Ramos (cell line): ENCODE measurements at regions not wholly inside any gene's neighbourhood (a gene's known extent, or its start where the extent isn't known, plus 50 kb on each side); places are given as distances from the start of the nearest gene placed in this dataset.

Experiments
- in situ Hi-C: fragments of 300-500 bp; cut with MboI; formaldehyde crosslinking; loops from one replicate; pipeline ENCODE4 v1.14.3; 2022; ENCODE audit warnings: low sequenced_read_pairs; ENCODE audit not compliant: unreplicated experiment

DNA sequence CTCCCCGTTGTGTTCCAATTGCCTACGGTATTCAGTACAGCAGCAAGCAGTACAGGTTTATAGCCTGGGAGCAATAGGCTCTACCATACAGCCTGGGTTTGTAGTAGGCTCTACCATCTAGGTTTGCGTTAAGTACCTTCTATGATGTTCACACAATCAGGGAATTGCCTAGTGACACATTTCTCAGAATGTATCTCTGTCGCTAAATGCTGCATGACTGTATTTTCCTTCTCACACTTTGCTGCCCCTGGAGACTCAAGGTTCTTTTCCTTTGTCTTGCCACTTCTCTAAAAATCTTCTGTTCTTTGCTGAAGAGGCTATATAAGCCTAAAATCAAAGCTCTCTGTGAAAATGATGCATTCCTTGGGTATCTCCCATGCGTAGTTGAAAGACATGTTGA lies 241.9 kb downstream of the CD83 start:
- in situ Hi-C loops = no loop called here

DNA sequence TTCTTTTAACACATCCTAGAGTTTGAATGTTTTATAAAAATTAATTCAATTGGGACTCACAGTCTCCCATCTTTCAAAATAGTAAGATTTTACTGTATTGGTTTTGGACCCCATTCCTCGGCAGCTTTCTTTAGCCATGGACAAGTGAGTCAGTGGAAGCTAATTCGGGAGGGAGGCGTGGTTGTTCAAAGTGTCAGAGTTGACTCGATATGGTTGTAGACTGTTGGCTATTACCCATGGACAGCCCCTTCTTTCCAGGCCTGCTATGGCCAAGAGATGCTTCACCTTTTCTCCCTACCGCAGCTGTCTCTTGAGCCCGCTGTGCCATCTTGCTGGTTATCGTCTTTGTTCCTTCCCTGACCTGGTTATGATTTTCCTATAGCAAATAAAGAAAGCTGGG lies 243.0 kb downstream of the CD83 start:
- in situ Hi-C loops = no loop called here

DNA sequence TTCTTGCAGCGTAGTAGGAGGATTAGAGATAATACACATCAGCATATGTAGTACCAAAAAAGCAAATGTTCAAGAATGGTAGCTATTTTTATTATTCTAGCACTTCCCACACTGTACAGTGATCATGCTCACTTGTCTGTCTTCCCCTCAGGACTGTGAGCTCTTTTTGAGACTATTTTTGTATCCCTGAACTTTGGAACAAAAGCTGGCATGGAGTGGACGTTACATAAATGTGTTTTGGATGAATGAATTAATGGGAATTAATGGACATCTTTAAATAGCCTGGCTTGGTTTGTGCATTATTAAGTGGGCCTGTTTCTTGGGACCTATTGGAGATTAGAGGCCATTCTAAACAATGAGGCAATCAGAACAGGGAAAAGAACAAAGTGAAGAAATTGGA lies 243.7 kb downstream of the CD83 start:
- in situ Hi-C loops = no loop called here

DNA sequence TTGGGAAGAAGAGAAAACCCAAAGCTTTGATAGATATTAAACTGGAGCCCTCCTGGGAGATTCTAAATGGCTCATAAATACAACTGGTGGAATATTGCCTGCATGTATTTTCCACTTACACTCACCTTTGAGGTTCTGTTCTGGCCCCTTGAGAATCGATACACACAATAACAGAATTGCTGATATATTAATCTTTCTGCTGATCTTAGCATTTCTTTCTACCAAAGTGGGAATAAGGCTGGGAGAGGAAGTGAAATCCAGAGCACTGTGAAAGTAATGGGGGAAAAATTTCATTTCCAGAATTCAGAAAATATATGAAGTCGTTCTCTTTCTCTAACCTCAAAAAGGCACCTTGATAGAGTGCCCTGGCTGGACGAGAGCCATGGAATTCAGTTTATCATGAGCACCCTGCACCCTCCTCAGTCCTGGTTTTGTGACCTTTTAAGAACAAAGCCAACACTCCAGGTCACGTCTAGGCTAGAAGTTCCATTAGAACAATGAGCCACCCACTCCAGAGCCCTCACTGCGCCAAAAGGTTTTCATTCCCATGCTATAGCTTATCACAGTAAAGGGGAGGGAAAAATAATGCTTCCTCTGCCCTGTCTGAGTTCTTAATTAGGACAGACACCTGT lies 244.5 kb downstream of the CD83 start:
- in situ Hi-C loops = no loop called here

DNA sequence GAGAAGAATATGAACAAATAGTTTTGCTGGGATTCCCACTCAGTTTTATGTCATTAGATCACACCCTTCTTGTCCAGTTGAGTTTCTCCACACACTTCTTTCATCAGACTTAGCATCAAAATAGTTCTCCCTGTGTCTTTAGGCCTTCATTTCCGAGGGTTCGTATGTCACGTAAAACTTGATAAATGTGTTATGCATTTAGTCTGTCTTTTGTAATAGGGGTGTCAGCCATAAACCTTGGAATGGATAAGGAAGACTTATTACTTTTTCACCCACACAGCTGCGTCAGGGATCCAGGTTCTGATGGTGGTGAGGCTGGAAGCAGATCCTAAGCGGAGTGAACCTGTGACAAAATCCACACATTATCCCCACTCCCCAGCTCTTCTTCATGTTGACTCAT lies 246.8 kb downstream of the CD83 start:
- in situ Hi-C loops = no loop called here

DNA sequence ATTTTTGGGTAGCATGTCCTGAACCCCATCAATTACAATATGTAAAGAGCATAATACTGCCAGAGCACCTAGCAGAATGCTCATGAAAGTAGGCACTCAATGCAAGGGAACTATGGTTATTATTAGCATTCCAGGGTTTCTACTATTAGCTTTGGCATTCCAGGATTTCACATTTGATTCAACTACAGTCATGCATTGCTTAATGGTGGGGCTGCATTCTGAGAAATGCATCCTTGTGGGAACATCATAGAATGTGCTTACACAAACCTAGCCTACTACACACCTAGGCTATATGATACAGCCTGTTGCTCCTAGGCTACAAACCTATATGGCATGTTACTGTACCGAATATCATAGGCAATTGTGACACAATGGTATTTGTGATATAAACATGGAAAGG lies 247.8 kb downstream of the CD83 start:
- in situ Hi-C loops = no loop called here

DNA sequence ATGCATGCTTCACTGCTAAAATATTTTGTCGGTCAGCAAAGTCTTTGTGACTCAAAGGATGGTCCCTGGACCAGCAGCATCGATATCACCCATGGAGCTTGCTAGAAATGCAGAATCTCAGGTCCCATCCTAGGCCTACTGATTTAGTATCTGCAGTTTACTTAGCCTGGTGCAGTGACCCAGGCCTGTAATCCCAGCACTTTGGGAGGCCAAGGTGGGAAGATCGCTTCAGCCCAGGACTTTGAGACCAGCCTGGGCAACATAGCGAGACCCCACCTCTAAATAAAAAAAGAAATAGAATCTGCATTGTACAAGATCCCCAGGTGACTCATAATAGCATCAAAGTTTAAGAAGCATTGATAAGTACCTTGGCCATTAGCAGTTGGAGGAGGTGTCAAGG lies 248.7 kb downstream of the CD83 start:
- in situ Hi-C loops = no loop called here

DNA sequence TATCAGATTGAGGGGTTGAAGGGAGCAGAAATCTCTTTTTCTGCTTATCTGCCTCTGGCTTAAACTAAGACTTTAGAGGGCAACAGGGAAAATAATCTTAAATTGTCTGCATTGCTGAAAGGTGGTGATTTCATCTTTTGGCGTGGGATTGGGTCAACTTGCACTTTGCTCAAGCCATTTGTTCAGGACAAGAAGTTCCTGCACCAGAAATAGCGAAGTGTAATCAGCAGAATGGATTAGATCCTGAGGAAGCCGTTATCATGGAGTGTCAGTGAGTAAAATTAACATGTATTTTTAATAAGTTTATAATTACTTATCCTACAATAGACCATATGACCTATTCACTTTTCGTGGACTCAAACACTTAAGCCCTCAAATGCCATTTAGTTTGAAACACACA lies 249.3 kb downstream of the CD83 start:
- in situ Hi-C loops = no loop called here

DNA sequence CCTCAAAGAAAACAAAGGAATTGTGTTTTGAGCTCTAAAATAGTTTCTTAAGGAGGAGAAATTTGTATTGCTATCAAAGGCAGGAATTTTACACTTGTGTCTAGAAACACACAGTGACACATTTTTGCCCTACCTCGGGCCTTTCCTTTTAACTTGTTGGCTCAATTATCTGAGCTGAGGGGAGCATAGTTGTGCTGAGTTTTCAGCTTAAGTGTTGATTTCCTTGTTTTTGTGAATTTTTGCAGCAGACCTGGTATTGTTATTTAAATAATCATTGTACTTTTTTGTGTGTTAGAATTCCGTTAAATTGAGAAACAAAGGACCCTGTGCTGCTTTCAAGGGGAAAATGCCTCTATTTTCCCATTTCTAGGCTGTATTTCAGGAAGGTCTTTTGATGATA lies 249.7 kb downstream of the CD83 start:
- in situ Hi-C loops = no loop called here

DNA sequence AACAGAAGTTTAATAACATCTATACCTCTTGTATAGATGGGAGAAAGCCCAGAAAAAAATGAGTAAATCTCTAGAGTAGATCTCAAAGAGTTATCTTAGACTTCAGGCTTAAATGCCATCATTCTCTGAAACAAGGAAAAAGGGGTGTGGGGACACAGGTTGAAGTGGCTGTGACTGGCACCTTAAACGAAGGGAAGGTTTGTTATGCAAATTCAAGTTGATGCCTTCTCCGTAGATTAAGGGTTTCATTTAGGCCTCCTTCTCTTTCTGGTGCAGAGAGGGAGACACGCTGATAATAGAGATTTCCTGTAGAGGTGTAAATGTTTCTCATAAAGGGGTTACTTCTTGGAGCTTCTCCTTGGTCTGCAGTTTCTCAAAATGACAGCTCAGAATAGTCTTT lies 252.1 kb downstream of the CD83 start:
- in situ Hi-C loops = no loop called here

DNA sequence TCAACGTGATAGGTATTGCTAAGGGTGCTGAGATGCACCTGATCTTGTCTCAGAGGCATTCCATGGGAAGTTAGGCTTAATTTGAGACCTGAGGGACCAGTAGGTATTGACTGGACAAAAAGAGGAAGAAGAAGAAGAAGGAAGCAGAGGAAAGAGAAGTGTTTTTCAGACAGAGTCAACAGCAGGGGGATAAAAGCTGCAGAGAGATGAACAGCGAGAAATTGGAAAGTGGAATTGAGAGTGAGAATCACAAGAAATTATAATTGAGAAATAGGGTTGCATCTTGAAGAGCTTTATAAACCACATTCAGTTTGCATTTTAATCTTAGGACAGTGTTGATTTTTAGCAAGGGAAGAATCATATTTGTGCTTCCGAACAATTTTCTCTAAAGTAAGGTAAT lies 254.0 kb downstream of the CD83 start:
- in situ Hi-C loops = no loop called here

DNA sequence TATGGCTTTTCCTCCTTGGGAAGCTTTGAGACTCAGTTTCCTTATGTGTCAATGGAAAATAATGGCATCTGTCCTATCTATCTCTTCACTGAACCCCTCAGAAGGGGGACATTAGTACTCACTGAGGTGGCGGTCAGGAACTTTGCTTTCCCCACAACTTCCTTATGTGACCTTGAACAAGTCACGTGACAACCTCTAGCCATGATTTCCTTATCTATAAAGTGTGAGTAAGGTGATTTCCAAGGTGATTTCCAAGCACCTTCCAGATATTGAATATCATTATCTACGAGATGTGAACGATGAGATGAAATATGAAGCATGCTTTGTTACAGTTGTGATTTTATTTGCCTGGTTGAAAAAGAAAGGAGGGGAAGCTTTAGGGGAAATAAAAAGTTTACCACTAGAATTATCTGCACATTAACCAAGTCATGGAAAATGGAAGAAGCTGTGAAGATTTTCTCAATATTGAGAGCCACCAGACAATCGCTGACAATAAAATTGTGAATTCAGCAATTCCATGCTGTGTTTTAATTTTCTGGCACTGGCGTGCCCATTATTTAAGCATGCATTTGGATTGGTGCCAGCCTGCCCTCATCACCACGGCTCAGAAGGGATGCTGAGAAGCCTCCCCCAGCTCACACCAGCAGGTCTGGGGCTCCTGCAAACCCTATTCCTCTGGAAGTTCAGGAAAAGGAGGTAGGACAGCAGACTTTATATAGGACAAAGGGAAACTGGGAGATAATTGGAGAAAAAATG lies 255.3 kb downstream of the CD83 start:
- in situ Hi-C loops = no loop called here

DNA sequence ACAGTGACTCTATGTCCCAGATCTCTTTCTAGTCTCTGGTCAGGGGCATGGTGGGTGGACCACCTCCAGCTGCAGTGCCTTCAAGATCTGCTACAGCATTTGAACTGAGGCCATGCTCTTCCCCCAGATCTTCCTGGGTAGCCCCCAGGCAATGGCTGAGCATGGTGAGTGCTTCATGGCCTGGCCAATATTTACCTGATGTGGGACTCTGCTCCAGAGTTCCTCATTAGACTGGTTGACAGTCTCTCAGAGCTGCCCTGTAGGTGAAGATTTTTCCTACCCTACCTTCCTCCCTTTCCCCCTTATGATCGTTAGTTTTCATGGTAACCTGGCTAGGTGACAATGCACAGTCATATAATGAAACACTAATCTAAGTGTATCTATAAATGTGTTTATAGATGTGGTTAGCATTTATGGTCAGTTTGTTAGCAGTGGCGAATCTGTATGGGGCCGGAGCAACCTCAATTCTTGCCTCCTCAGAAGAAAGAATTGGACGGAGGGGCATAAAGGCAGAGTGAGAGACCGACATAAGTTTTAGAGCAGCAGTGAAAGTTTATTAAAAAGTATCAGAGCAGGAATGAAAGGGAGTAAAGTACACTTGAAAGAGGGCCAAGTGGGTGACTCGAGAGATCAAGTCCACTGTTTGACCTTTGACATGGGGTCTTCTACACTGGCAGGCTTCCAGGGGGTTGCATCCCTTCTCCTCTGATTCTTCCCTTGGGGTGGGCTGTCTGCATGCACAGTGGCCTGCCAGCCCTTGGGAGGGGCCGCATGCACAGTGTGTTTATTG lies 256.3 kb downstream of the CD83 start:
- in situ Hi-C loops = no loop called here

DNA sequence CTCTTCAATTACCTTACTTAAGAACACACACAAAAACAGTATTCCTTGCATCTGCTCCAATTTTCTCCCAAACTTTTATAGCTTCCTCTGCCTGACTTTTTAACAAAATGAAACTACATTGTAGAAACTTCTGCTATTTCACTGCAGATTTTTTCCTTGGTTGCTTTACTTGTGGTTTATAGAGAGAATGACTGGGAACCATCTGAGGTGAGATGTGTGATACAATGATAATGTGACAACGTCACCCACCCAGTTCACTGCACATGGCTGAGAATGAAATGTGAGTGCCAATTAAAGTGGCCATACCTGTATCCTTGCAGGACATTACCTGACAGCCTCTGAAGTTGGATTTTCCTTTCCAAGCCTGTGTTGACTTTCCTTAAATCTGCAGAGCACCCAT lies 258.4 kb downstream of the CD83 start:
- in situ Hi-C loops = no loop called here

DNA sequence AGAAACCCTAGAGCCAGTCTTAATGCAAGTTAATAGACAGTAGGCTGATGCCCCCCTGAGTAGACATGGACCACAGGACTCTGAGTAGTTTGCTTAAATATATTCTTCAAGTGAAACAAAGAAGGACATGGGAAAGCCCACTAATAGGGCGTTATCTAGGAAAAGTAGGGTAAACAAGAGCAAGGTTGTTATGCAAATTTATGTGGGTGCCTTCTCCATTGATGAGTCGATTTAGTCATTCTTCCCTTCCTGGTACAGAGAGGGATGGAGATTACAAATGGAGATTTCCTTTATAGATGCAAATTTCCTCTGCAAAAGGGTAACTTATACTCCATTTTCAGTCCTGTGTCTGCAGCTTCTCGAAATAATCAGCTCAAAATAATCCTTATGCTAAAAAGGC lies 262.0 kb downstream of the CD83 start:
- in situ Hi-C loops = no loop called here

DNA sequence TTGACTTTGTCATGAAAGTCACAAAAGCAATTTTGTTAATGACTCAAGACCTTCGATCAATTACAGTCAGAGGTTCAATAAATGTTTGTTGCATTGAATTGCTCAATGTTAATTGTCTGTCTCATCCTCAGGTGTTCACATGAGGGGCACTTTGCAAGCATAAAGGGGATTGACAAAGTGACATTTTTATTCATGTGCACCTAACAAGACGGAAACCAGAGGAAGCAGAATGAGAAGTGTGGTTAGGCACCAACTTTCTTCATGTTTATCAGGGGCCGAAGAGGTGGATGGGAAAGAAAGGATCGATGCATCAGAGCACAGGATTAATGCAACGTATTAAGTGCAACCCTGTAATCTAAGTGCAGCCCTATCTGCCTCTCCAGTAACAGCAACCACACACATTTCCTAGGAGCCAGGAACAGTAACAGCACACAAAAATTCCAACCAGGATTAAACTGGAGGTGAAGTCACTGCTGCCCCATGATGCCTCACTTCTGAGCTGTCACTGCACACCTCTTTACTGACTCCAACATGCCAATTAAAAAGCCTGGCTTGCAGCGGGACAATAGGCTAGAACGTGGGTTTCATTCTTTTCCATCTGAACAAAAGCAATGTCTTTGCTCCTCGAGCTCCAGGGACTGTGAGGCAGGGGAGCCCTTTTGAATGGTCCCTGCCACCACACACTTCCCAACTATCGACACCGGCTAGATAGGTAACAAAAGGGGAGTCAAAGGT lies 262.7 kb downstream of the CD83 start:
- in situ Hi-C loops = no loop called here

DNA sequence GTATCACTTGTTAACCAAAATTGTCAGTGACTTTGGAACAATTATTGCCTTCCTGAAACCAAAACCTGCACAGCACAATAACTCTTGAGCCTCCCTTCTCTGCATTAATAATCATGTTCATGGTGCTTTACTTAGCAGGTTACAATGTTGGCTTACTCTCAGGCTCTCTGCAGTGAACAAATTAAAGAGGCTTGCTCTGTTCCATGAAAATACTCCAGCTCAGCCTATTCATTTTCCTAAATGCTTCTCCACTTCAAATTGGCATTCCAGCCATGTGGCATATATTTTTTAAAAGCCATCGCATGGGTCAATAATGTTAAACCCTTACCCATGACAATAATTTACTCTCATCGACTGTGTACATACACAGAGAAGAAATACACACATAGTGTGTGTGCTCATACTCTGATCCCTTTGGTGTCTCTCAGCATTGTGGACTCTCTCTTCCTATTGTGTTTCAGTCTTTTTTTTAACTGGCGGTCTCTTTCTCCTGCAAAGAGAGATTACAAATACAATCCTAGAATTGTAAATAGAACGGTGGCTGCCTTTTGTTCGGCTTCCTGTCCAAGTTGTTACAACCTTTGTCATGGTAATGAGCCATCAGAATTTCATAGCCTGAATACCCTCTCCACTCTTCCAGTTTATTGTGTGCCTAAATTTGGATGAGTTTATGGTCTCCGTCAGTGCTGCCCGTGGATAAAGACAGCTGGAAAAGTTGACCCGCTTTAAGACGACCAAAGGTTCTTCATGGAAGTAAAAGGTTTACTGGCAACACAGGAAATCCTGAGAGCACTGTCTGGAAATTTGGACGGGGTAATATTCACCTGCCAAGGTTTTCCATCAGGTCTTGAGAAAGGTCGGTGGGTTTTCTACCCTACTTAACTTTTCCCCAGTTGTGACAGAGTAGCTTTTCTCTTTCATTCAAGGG lies 263.6 kb downstream of the CD83 start:
- in situ Hi-C loops = no loop called here

DNA sequence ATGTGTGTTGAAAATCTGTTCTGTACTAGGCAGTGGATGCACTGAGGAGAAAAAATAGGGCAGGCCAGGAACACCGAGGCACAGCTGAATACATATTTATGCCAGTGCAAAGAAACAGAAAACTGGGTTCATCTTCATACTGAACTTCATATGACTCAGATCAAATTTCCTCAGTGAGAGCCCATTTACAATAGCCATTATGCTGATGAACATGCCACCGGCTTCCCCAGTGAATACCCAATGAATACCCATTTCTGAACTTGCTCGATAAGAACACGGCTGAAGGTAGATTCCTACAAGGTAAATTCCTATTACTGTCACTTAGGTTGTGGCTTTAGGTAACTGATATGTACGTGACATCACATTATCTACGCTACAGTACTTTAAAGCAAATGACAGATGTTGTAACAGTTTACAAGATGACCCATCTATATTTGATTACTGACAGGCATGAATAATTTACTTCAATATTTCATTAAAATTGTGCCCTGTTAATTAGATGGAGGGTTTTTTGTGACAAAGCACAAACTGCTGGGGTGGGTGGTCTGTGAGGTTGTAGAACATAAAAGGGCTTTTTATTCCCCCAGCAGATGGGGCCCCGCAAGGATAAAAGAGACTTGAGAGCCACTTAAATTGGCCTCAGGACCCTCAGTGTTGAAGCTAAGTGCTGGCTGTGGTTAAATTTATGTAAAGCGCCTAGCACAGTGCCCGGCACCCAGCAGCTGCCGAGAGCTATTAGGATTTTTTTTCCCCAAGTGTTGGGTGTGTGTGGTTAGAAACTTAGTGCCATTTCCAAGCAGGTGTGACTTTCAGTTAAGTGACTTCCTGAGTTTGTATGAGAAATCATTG lies 264.5 kb downstream of the CD83 start:
- in situ Hi-C loops = no loop called here

DNA sequence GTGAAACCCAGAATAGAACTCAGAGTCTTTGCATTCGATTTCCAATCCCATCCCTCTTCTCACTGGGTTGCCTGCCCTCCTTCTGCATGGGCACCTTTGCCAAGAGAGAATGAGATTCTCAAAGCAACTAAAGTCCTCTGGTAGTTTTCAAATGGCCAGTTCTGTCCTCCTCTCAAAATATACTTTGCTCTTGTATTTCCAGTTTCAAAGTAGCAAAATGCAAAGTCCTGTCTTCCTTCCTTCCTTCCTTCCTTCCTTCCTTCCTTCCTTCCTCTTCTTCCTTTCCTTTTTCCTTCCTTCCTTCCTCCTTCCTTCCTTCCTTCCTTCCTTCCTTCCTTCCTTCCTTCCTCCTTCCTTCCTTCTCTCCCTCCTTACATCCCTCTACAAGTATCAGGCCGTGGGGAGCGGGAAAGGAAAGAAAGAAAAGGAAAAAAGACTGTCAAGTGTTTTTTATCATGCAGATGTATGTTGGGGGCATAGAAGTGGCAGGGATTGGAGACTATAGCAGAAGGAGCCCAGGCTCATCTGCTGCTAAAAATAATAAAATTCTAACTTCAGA lies 265.2 kb downstream of the CD83 start:
- in situ Hi-C loops = no loop called here
